Choroid plexus epithelial cell (primary cell): ENCODE measurements at regions not wholly inside any gene's neighbourhood (a gene's known extent, or its start where the extent isn't known, plus 50 kb on each side); places are given as distances from the start of the nearest gene placed in this dataset.

Source experiments
- DNase-seq: peaks from one replicate; pipeline ENCODE4 v3.0.0-alpha.2; 2010; ENCODE audit warnings: low read depth
- H3K4me3 ChIP-seq: 2 replicates; pipeline ENCODE4 v1.5.1; 2011; ENCODE audit warnings: low read depth, mild to moderate bottlenecking, control low read depth, low read length, moderate library complexity
- CTCF ChIP-seq: conservative IDR thresholded peaks from 2 replicates; pipeline ENCODE4 v1.5.1; 2011; ENCODE audit warnings: low read depth, mild to moderate bottlenecking, control low read depth, inconsistent platforms, low read length, moderate library complexity

GRCh38 chr18:46298511-46298910 is 194.3 kb downstream of the HAUS1 start:
- H3K4me3 ChIP-seq = no peak overlapping the region
- DNase-seq = no peak
- no peak for TF ChIP-seq CTCF

- no peak for TF ChIP-seq CTCF
- H3K4me3 ChIP-seq = no peak overlapping the region
- DNase-seq = no peak
Observed at GRCh38 chr18:46299465-46300008, 195.4 kb downstream of the HAUS1 start.

GRCh38 chr18:46301081-46301480 is 196.9 kb downstream of the HAUS1 start:
- H3K4me3 ChIP-seq = no peak overlapping the region
- TF ChIP-seq CTCF = no peak
- DNase-seq = no peak

- TF ChIP-seq CTCF = no peak
- no peak overlapping the region for H3K4me3 ChIP-seq
- DNase-seq = no peak
Observed at GRCh38 chr18:46301571-46301970, 197.4 kb downstream of the HAUS1 start.

- H3K4me3 ChIP-seq = no peak overlapping the region
- no peak for DNase-seq
- TF ChIP-seq CTCF = no peak
Observed at GRCh38 chr18:46302528-46303485, 198.6 kb downstream of the HAUS1 start.

GRCh38 chr18:46310258-46310657 is 206.1 kb downstream of the HAUS1 start:
- no peak overlapping the region for H3K4me3 ChIP-seq
- TF ChIP-seq CTCF = no peak
- DNase-seq = no peak
